ENCODE measurements at regions not wholly inside any gene's neighbourhood (a gene's known extent, or its start where the extent isn't known, plus 50 kb on each side); places are given as distances from the start of the nearest gene placed in this dataset.

- no peak for TF ChIP-seq CTCF (IDR thresholded peaks at IDR 0.05)
- TF ChIP-seq POLR2A (IDR thresholded peaks at IDR 0.05): no peak
- no peaks in the 10 kb centered on the region for H3K36me3 ChIP-seq
- H3K4me1 ChIP-seq: no peaks in the 10 kb centered on the region
- H3K27me3 ChIP-seq: no peaks in the 10 kb centered on the region
- no peak overlapping the region for H3K27ac ChIP-seq
- no peak overlapping the region for H3K4me3 ChIP-seq
- no peaks in the 10 kb centered on the region for H3K9me3 ChIP-seq
- no peak for DNase-seq
These were observed 147.7 kb downstream of the COG6 start for GRCh38 chr13:39803156-39803555.

GRCh38 chr13:39803851-39804250 lies 148.4 kb downstream of the COG6 start:
- Histone ChIP-seq H3K36me3 (no peaks in the 10 kb centered on the region), H3K4me1 (no peaks in the 10 kb centered on the region), H3K4me3 (no peak overlapping the region), H3K9me3 (no peaks in the 10 kb centered on the region), H3K27me3 (no peaks in the 10 kb centered on the region), H3K27ac (no peak overlapping the region)
- no peak for DNase-seq
- TF ChIP-seq CTCF (IDR thresholded peaks at IDR 0.05): no peak
- TF ChIP-seq POLR2A (IDR thresholded peaks at IDR 0.05): no peak

DNA sequence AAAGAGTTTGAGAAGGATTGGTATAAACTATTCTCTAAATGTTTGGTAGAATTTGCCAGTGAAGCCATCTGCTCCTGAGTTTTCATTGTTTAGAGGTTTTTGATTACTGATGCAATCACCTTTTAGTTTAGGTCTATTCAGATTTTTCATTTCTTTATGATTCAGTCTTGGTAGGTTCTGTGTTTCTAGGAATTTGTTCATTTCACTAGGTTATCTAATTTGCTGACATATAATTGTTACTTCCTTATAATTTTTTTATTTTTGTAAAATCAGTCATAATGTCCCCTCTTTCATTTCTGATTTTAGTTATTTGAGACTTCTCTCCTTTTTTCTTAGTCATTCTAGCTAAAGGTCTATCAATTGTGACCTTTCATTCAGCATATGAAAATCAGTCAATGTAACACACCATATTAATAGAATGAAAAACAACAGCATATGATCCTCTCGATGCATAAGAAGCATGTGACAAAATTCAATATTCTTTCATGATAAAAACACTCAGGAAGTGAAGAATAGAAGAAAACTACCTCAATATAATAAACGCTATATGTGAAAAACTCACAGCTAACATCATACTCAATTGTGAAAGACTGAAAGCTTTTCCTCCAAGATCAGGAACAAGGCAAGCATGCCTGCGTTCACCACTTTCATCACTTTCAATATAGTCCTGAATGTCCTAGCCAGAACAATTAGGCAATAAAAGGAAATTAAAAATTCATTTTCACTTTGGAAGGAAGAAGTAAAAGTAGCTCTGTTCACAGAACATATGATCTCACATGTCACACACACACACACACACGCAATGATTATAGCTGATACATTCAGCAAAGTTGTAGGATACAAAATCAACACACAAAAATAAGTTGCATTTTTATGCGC lies 149.1 kb downstream of the COG6 start:
- Histone ChIP-seq H3K9me3 (no peaks in the 10 kb centered on the region), H3K4me1 (no peaks in the 10 kb centered on the region), H3K27me3 (no peaks in the 10 kb centered on the region), H3K27ac (no peak overlapping the region), H3K36me3 (no peaks in the 10 kb centered on the region), H3K4me3 (no peak overlapping the region)
- DNase-seq: no peak
- TF ChIP-seq POLR2A (IDR thresholded peaks at IDR 0.05) (no peak), CTCF (IDR thresholded peaks at IDR 0.05) (no peak)

DNA sequence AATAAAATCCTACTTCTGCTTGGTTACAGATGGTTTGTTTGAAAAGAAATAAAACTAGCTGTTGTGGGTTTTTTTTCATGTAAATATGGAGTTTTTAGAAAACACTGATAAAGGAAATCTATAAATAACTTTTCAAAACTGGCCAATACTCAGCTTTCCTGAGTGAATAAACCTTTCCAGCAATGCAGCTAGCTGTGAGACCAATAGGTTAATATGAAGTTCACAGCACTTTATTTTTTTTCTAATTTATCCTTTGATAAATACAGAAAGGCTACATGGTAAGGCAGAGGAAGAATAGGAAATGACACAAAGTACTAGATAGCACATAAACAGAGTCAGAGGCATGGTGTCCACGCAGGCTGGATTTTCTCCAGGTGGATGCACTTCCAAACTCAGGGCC lies 154.0 kb downstream of the COG6 start:
- Histone ChIP-seq H3K4me3 (no peak overlapping the region), H3K27me3 (no peaks in the 10 kb centered on the region), H3K36me3 (no peaks in the 10 kb centered on the region), H3K9me3 (no peaks in the 10 kb centered on the region), H3K27ac (no peak overlapping the region), H3K4me1 (no peaks in the 10 kb centered on the region)
- TF ChIP-seq CTCF (IDR thresholded peaks at IDR 0.05) (no peak), POLR2A (IDR thresholded peaks at IDR 0.05) (no peak)
- DNase-seq: no peak

- H3K9me3 ChIP-seq: no peaks in the 10 kb centered on the region
- no peaks in the 10 kb centered on the region for H3K4me1 ChIP-seq
- DNase-seq: no peak
- no peaks in the 10 kb centered on the region for H3K36me3 ChIP-seq
- no peaks in the 10 kb centered on the region for H3K27me3 ChIP-seq
- no peak overlapping the region for H3K27ac ChIP-seq
- TF ChIP-seq CTCF (IDR thresholded peaks at IDR 0.05): no peak
- TF ChIP-seq POLR2A (IDR thresholded peaks at IDR 0.05): no peak
- no peak overlapping the region for H3K4me3 ChIP-seq
These were observed 154.8 kb downstream of the COG6 start for GRCh38 chr13:39810091-39810877.

Measured in Peyer's patch (tissue), 4 donors.